Heart left ventricle (tissue), 13 donors: ENCODE measurements at regions not wholly inside any gene's neighbourhood (a gene's known extent, or its start where the extent isn't known, plus 50 kb on each side); places are given as distances from the start of the nearest gene placed in this dataset.

ENCODE experiments used
- CTCF ChIP-seq, 12 donors: fragments of 200-600 bp; sonication (generic) in 4 of 12; IDR thresholded peaks; one replicate each; pipeline versions ENCODE4 v1.5.0 to v1.8.0; 2018 to 2022; ENCODE audit warnings: antibody characterized with exemption in 12 of 12, mild to moderate bottlenecking in 5 of 12
- POLR2A ChIP-seq, 2 donors: fragments of 450-650 bp; IDR thresholded peaks; one replicate each; pipeline ENCODE4 v1.6.1; 2017; ENCODE audit warnings: antibody characterized with exemption in 2 of 2, mild to moderate bottlenecking in 2 of 2, moderate library complexity in 2 of 2
- donor health status: ischemic (EF 13 %, LVEDD 7.1; RV severe dilation, severe dysfunction).
- donor health status: DM: no; HTN: yes; CAD: no.
- donor health status: DM: no; HTN: no; CAD: no.
- donor health status: ischemic (EF 25% LVEDD 6.9; RV normal size, moderate dysfunction).
- donor health status: ischemic (EF 25% LVEDD 5.7; RV mildly dilated, moderate dysfunction).
- donor health status: ischemic (EF 35%, LVEDD 5.7; RV mildly dilated, moderate dysfunction).
- donor health status: nonischemic (EF 11% LVEDD 7.7; RV severe dilation, severe dysfunction).
- donor health status: DM: yes; HTN: yes; CAD: no.
- donor health status: PGD.
- donor health status: ischemic (EF 29% LVEDD 5.4; RV normal size, mild dysfunction).
- donor health status: nonischemic (EF 23%, LVEDD 6.1; RV moderate dilation, normal function).

- TF ChIP-seq CTCF (IDR thresholded peaks at IDR 0.05) (no peak), POLR2A (IDR thresholded peaks at IDR 0.05) (no peak)
These were observed 157.0 kb upstream of the FRMD4B start for GRCh38 chr3:69542805-69543429.
